A673 (cell line): ENCODE measurements at regions not wholly inside any gene's neighbourhood (a gene's known extent, or its start where the extent isn't known, plus 50 kb on each side); places are given as distances from the start of the nearest gene placed in this dataset.
A peak's percentile ranks its signal among the peaks of the same experiment; 100 is the strongest.

Source experiments
- BruUV-seq: library from RNA; stranded (reverse); fragments of 400-500 nt; replicated peaks from 2 replicates; lab custom pipeline; 2021; lab: Mats Ljungman, UMichigan
- CTCF ChIA-PET: fragments of 300-600 bp; sonication (Branson Sonifier 250); formaldehyde crosslinking; loops from one replicate; lab custom pipeline; 2022; ENCODE audit warnings: antibody characterized with exemption; lab: Charles Lee
- POLR2A ChIA-PET: fragments of 300-600 bp; sonication (Branson Sonifier 250); formaldehyde crosslinking; loops from one replicate; lab custom pipeline; 2022; ENCODE audit warnings: antibody characterized with exemption; ENCODE audit not compliant: low non-redundant PET; lab: Charles Lee
- DNase-seq: peaks from one replicate; pipeline ENCODE4 v3.0.0-alpha.2; 2015; ENCODE audit warnings: low spot score
- H3K27ac ChIP-seq: fragments of 200-600 bp; sonication (generic); 2 replicates; pipeline ENCODE4 v1.5.1; 2016; ENCODE audit warnings: mixed run types, low read depth, mild to moderate bottlenecking, mixed read lengths, antibody characterized with exemption, low read length; ENCODE audit not compliant: poor library complexity, severe bottlenecking
- H3K27me3 ChIP-seq: fragments of 200-600 bp; sonication (generic); replicated peaks from 2 replicates; pipeline ENCODE4 v1.6.1; 2017; ENCODE audit warnings: mixed run types, low read depth, mild to moderate bottlenecking, mixed read lengths, antibody characterized with exemption, low read length; ENCODE audit not compliant: insufficient read depth, poor library complexity
- H3K36me3 ChIP-seq: fragments of 200-600 bp; sonication (generic); 2 replicates; pipeline ENCODE4 v1.6.1; 2016; ENCODE audit warnings: mixed run types, mild to moderate bottlenecking, mixed read lengths, antibody characterized with exemption, low read length; ENCODE audit not compliant: insufficient read depth, poor library complexity, severe bottlenecking
- H3K4me1 ChIP-seq: fragments of 200-600 bp; sonication (generic); 2 replicates; pipeline ENCODE4 v1.6.1; 2017; ENCODE audit warnings: mixed run types, mild to moderate bottlenecking, mixed read lengths, antibody characterized with exemption, low read length; ENCODE audit not compliant: insufficient read depth, poor library complexity, severe bottlenecking
- H3K4me3 ChIP-seq: fragments of 200-600 bp; sonication (generic); 2 replicates; pipeline ENCODE4 v1.5.1; 2016; ENCODE audit warnings: low read depth, mixed run types, mild to moderate bottlenecking, mixed read lengths, low read length; ENCODE audit not compliant: poor library complexity, severe bottlenecking
- H3K9me3 ChIP-seq: fragments of 200-600 bp; sonication (generic); 2 replicates; pipeline ENCODE4 v1.6.1; 2016; ENCODE audit warnings: mixed run types, low read depth, mild to moderate bottlenecking, mixed read lengths, antibody characterized with exemption, low read length; ENCODE audit not compliant: poor library complexity, severe bottlenecking
- CTCF ChIP-seq: fragments of 300-800, 200-600 bp; sonication (generic); conservative IDR thresholded peaks from 2 replicates; pipeline ENCODE4 v1.5.1; 2017; ENCODE audit warnings: low read depth, mild to moderate bottlenecking, antibody characterized with exemption, low read length, moderate library complexity, mixed read lengths
- EZH2 ChIP-seq: fragments of 200-600 bp; sonication (generic); IDR thresholded peaks from 2 replicates; pipeline ENCODE4 v1.6.1; 2017; ENCODE audit warnings: borderline replicate concordance, low read depth, mild to moderate bottlenecking, mixed read lengths, antibody characterized with exemption, low read length; ENCODE audit not compliant: poor library complexity, severe bottlenecking
- intact Hi-C: fragments of 100-400 bp; cut with micrococcal nuclease; formaldehyde crosslinking; loops from one replicate; pipeline ENCODE4 v1.10.0; 2022; ENCODE audit not compliant: unreplicated experiment

- H3K4me1 ChIP-seq = peaks cover 25% of the 10 kb centered on the region
- no peaks in the 10 kb centered on the region for H3K36me3 ChIP-seq
- intact Hi-C loops = no loop called here
- CTCF ChIA-PET = no interaction called here
- POLR2A ChIA-PET = no interaction called here
- no peaks in the 10 kb centered on the region for H3K27me3 ChIP-seq
- TF ChIP-seq EZH2 (no peak), CTCF (no peak)
- no peak for DNase-seq
- H3K27ac ChIP-seq = no peak overlapping the region
- BruUV-seq = no TSS peak
- no peaks in the 10 kb centered on the region for H3K9me3 ChIP-seq
- no peak overlapping the region for H3K4me3 ChIP-seq
These were observed 128.8 kb downstream of the CD47 start for GRCh38 chr3:107962037-107962436.

- Histone ChIP-seq H3K27ac (no peak overlapping the region), H3K36me3 (no peaks in the 10 kb centered on the region), H3K4me1 (peaks cover 32% of the 10 kb centered on the region), H3K4me3 (no peak overlapping the region), H3K9me3 (no peaks in the 10 kb centered on the region), H3K27me3 (no peaks in the 10 kb centered on the region)
- POLR2A ChIA-PET = no interaction called here
- no TSS peak for BruUV-seq
- CTCF ChIA-PET = no interaction called here
- TF ChIP-seq CTCF (no peak), EZH2 (no peak)
- intact Hi-C loops = no loop called here
- DNase-seq = peak; percentile 69
These were observed 131.2 kb downstream of the CD47 start for GRCh38 chr3:107959550-107960154.

GRCh38 chr3:107958146-107958545 lies 132.7 kb downstream of the CD47 start:
- intact Hi-C loops = no loop called here
- ChIA-PET POLR2A (no interaction called here), CTCF (no interaction called here)
- BruUV-seq = no TSS peak
- DNase-seq = no peak
- H3K27me3 ChIP-seq = no peaks in the 10 kb centered on the region
- H3K27ac ChIP-seq = no peak overlapping the region
- H3K9me3 ChIP-seq = no peaks in the 10 kb centered on the region
- no peak overlapping the region for H3K4me3 ChIP-seq
- no peak for TF ChIP-seq EZH2
- TF ChIP-seq CTCF = no peak
- H3K36me3 ChIP-seq = no peaks in the 10 kb centered on the region
- H3K4me1 ChIP-seq = peaks cover 32% of the 10 kb centered on the region
